ENCODE measurements at regions not wholly inside any gene's neighbourhood (a gene's known extent, or its start where the extent isn't known, plus 50 kb on each side); places are given as distances from the start of the nearest gene placed in this dataset.

- TF ChIP-seq CTCF (IDR thresholded peaks at IDR 0.05) (no peak), POLR2AphosphoS5 (IDR thresholded peaks at IDR 0.05) (no peak), POLR2A (IDR thresholded peaks at IDR 0.05) (no peak), EP300 (IDR thresholded peaks at IDR 0.05) (no peak)
These were observed 127.3 kb upstream of the ITGB1 start for GRCh38 chr10:33085313-33085833.
